GM23248 (cell line): ENCODE measurements at regions not wholly inside any gene's neighbourhood (a gene's known extent, or its start where the extent isn't known, plus 50 kb on each side); places are given as distances from the start of the nearest gene placed in this dataset.

Experiments used
- EZH2 ChIP-seq: fragments of 200-600 bp; sonication (generic); IDR thresholded peaks from 2 replicates; pipeline ENCODE4 v1.6.1; 2018; ENCODE audit warnings: antibody characterized with exemption, mild to moderate bottlenecking; ENCODE audit not compliant: insufficient read depth, poor library complexity, severe bottlenecking
- EZH2phosphoT487 ChIP-seq: fragments of 200-600 bp; sonication (generic); IDR thresholded peaks from 2 replicates; pipeline ENCODE4 v1.6.1; 2018; ENCODE audit warnings: antibody characterized with exemption, moderate library complexity, mild to moderate bottlenecking, low read depth; ENCODE audit not compliant: insufficient read depth

DNA sequence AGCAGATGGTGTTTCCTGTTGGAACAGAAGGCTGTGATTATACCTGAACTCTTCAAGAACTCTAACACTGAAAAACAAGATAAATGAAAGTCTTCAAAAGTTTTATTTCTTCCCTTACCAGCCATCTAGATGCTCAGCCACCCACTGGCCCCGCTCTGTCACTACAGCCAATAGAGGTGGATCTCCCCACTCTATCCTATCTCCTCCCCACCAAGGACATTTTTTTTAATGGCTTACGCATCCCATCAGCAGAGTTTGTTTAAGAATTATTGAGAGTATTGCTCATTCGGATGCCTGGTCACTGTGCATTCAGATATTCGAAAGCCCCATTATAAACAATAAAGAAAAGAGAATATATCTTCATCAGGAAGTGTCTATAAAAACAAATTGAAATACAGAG is 159.4 kb downstream of the RASEF start:
- no peak for TF ChIP-seq EZH2
- no peak for TF ChIP-seq EZH2phosphoT487
